Coronary artery (tissue), 2 donors: ENCODE measurements at regions not wholly inside any gene's neighbourhood (a gene's known extent, or its start where the extent isn't known, plus 50 kb on each side); places are given as distances from the start of the nearest gene placed in this dataset.

Experiments used
- DNase-seq: peaks from one replicate; pipeline ENCODE4 v3.0.0-alpha.2; 2017; ENCODE audit warnings: low spot score
- H3K27ac ChIP-seq, 2 donors: fragments of 200-600 bp; sonication (generic); one replicate each; pipeline ENCODE4 v1.5.1; 2016 to 2019
- H3K4me3 ChIP-seq: fragments of 200-600 bp; sonication (generic); 2 replicates; pipeline ENCODE4 v1.5.1; 2016; ENCODE audit warnings: mild to moderate bottlenecking, moderate library complexity
- CTCF ChIP-seq: fragments of 200-600 bp; sonication (generic); IDR thresholded peaks from one replicate; pipeline ENCODE4 v1.5.1; 2019; ENCODE audit warnings: antibody characterized with exemption

DNA sequence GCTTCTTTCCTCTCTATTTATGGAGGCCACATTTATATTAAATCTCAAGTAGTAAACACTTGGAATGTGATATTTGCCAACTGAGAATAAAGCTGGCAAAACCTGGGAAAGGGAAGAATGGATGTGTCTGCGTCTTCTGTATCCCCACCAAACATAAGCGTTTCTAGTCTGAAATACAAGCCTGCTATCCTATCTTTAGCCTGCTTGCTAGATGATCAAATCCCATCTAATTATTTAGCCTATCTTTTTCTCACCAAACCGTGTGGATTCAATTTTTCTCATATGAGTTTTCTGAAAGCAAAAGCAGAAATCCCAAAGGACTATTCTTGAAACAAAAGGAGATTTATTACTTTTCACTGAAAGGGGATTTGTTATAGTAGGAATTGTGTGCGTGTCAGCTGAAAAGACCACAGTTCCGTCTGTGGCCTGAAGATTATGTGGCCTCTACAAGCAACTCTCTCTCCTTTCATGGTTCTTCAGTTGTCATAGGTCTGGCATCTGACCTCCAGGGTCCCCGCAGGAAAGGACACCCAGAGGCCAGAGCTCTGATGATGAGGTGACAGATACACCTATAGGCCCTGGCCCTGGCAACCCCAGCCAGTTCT is 266.0 kb upstream of the MCTP2 start:
- H3K4me3 ChIP-seq: no peak overlapping the region
- no peak for DNase-seq
- no peak for TF ChIP-seq CTCF
- H3K27ac ChIP-seq: no peak overlapping the region

DNA sequence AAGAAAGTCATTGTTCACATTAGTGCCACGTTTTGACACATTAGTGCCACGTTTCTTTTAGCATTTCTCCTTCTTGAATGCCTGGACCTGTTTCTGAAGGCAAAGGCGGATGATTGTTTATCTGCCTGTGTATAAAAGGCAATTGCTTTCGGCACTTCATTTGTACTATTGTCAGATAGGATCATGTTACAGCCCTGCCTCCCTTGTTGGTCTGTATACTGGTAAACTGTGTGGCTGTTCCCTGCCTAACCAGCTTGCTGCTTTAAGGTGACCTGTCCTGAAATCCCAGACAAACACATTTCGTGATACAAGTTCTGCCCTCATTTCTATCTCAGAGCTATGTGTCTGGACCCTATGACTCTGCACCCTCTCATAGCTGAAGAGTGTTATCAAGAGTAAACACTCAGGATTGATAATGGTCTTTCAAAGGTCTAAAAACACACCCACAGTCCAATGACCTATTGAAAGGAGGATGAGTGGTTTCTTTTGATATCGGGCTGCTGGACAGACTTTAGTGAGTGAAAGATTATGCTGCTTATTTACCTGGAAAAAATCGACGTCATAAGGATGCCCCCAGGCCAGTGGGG is 276.3 kb upstream of the MCTP2 start:
- H3K4me3 ChIP-seq: no peak overlapping the region
- no peak for DNase-seq
- TF ChIP-seq CTCF: no peak
- H3K27ac ChIP-seq: no peak overlapping the region

DNA sequence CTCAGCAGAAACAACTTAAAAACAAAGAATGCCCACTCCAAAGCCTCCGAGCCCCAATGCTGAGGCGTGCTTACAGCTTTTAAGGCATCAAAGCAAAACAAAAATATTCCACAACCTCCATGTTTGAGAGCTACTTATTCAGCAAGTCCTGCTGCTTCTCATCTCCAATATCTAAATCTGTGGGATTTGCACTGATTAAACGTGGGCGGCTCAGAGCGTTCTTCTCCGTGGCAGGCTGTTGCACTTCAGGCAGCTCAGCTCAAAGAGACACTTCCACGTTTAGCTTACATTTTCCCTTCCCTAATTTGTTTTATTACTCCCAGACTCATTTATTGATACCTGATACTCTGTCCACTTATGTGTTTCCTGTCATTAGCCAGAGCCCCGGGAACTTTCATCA is 282.6 kb upstream of the MCTP2 start:
- Histone ChIP-seq H3K4me3 (no peak overlapping the region), H3K27ac (no peak overlapping the region)
- no peak for DNase-seq
- TF ChIP-seq CTCF: no peak

DNA sequence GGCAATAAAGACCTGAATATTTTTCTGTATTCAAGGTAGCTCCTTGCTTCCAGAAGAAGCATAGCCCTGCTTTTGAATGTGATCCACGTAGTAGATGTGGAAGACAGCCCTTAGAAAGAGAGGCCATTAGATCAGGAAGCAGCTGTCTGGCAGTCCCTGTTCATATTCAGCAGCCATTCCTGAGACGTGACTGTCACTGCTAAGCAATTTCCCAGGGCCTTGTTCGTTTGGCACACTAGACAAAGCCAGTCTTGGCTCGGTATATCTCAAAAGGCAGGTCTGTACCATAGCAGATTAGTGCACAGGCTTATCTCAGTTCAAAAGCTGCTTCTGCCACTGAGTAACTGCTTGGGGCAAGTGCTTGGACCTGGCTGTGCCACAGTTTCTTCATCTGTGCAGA is 287.8 kb upstream of the MCTP2 start:
- Histone ChIP-seq H3K4me3 (no peak overlapping the region), H3K27ac (no peak overlapping the region)
- TF ChIP-seq CTCF: no peak
- DNase-seq: no peak

DNA sequence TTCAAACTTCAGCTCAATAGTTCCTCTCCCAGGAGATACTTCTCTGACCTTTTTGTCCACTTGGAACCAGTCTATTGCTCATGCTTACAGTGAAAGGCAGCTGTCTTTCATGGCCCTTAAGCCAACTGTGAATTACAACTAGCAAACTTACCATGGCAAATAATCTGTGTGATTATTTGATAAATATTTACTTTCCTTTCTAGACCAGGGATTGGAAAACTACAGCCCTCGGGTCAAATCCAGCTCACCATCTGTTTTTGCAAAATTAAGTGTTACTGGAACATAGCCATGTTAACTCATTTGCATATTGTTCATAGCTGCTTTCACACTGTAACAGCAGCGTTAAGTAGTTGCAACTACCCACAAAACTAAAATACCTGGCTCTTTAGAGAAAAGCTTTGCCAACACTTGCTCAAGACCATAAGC is 289.1 kb upstream of the MCTP2 start:
- TF ChIP-seq CTCF: no peak
- no peak for DNase-seq
- no peak overlapping the region for H3K27ac ChIP-seq
- no peak overlapping the region for H3K4me3 ChIP-seq

DNA sequence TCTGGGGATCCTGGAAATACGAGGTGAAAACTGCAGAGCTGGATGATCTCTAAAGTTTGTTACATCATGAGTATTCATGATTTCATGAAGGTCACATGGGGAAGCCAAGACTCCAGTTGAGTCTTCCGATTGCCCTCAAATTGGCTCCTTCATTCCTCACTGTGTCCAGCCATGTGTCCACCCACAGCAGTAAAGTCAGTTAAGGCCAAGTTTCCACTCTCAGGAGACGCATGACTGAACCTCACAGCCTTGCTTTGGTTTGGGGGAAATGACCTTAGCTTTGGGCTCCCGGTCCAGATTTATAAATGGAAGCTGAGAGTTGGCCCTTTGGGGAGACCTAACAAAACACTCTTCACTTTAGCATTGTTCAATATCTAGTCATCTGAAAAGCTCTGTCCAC is 289.7 kb upstream of the MCTP2 start:
- DNase-seq: no peak
- Histone ChIP-seq H3K4me3 (no peak overlapping the region), H3K27ac (no peak overlapping the region)
- TF ChIP-seq CTCF: no peak

- no peak for DNase-seq
- no peak overlapping the region for H3K4me3 ChIP-seq
- no peak overlapping the region for H3K27ac ChIP-seq
- TF ChIP-seq CTCF: no peak
Measured at GRCh38 chr15:93940226-93940625, 291.1 kb upstream of the MCTP2 start.
